GM21529 (cell line): ENCODE measurements at regions not wholly inside any gene's neighbourhood (a gene's known extent, or its start where the extent isn't known, plus 50 kb on each side); places are given as distances from the start of the nearest gene placed in this dataset.
"Not testable (repeated sequence)": the region's sequence is repeated elsewhere in the genome, so short reads cannot be mapped to it uniquely, and the experiment has no call there.

Source experiments
- ATAC-seq: cut with Tn5 transposase; IDR thresholded peaks from one replicate; pipeline ENCODE4 v1.9.1; 2021; ENCODE audit not compliant: unreplicated experiment

DNA sequence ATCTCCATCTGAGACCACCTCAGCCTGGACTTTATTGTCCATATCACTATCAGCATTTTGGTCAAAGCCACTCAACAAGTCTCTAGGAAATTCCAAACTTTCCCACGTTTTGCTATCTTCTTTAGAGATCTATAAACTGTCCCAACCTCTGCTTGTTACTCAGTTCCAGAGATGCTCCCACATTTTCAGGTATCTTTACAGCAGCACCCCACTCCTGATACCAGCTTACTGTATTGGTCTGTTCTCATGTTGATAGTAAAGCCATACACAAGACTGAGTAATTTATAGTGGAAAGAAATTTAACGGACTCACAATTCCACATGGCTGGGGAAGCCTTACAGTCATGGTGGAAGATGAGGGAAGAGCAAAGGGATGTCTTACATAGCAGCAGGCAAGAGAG lies 465.4 kb upstream of the PBX1 start:
- no peak for ATAC-seq

DNA sequence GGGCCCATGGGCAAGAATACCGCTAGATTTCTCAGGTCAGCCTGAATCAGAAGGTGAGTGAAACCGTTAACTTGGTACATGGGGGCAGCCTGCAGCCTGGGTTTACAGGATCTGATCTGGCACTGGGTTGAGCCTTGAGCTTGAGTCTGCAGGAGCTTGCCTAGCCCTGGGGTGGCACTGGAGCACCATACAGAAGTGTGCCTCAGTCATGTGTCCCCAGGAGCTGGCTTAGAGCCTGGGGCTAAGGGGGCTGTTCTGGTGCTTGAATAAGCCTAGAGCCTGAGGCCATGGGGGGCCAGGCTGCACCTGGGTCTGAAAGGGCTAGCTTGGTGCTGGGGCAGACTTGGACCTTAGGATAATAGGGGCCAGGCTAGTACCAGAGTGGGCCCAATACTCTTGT lies 457.2 kb upstream of the PBX1 start:
- ATAC-seq, result no peak

DNA sequence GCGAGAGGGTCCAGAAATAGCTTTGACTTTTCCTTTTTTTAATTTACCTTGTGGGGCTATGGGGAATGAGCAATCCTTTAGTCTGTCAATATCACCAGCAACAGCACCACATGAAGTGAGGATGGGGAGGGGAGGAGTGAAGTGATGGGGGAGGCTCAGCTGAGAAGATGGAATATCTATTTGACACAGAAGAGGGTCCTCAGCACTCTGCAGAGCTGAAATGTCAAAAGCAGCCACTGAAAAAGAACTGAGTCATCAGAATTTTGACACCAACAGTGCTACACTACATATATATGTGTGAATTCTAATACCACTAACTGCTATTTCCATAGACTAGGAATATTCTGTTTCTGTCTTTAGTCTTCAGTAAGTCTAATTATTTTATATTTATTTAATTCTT lies 427.0 kb upstream of the PBX1 start:
- no peak for ATAC-seq

DNA sequence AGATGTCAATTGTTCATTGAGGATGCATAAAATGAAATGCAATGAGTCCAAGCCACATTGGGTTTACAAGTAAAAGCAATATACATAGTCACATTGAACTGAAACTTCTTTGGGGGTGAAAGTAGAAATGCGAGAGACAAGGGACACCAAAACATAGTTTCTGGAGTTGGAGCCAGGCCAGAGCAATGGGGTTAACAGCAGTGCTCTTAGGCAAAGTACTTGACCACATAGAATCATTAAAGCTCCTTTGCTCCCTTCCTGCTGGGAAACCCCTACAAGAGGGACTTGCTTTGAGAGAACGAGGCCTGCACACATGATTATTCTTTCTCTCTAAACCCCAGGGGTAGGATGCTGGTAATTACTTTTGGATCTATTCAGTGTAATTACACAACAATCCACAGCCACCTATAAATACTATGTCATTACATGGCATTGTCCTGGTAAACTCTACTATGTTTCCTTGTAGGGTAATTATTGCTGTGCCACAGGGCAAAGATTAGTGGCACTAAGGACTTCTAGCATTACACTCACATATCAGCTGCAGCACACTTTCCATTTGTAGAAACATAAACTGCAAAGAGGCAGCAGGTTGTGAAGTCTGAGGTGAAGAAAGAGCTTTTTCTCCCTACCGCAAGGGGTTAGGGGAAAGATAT lies 421.6 kb upstream of the PBX1 start:
- no peak for ATAC-seq

DNA sequence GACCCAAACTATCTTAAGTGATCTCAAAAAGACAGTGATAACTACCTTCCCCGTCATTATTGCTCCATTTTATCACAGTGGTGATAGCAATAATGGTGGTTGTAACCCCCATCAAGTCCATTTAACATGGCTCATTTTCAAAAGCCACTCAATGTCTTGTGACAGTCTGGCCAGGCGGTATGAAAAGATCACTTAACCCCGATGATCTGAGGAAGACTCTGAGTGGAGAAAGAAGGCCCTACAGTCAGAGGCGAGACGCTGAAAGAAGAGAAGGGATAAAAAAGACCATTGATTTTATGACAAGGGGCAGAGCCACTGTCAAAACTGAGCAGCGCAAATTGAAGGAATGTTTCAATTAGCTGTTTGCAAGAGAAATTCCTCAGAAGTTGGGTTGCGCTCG lies 417.2 kb upstream of the PBX1 start:
- ATAC-seq, result no peak

DNA sequence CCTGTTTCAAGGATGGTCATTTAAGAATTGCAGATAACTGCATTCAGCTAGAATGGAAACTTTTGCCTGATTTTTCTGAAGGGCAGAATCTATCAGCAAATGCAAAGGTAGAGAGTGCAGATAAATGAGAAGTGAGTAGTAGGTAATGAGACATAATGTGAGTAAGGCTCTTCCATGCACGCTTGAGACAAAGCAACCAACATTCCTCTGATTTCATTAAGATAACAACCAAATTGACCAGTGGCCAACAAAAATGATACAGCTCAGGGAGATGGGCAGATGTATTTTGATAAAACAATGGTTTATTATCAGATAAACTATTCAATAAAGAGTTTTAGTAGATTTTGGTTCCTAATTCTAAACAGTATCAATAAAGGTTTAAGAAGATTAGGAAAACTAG lies 404.4 kb upstream of the PBX1 start:
- no peak for ATAC-seq

DNA sequence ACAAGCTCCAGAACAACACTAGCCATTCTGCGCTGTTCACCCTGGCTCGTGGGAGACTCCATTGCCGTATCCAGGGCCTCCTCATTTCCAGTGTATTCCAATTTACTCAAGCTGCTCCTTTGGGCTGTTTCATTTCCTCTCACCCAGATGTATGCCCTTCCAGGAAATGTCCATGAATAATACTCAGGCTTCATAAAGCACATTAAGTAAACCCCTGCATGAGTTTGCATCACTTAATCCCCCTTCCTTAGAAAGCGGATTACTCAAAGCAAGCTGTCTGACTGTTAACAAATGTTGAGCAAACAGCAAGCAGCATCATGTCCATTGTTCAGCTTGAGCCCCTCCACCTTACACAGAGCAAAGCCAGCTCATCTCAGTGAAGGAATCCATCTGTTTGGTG lies 403.6 kb upstream of the PBX1 start:
- ATAC-seq, result no peak

DNA sequence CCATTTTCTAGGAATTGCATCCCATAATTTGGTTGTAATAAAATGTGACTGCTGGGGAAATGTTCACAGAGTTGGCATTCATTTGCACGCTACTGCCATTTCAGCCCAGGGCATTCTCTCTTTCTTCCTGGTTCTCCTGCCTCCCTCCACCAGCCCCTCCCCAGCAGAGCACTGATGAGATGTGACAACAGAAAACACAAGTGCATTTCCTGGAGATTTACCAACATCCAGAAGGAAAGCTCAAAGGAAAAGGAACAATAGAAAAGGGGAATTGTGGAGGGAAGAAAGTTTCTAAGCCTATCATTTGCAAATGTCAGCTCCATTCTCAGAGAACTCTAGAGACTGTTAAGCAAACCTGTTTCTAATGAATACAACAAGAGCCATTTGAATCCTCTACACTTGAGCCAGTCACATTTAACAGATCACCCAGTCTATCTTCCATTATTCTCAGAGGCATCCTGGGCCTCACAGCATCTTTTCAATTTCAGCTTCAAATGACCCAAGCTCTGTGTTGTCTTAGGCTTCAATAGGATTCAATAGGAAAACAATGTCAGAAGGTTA lies 395.6 kb upstream of the PBX1 start:
- no peak for ATAC-seq

DNA sequence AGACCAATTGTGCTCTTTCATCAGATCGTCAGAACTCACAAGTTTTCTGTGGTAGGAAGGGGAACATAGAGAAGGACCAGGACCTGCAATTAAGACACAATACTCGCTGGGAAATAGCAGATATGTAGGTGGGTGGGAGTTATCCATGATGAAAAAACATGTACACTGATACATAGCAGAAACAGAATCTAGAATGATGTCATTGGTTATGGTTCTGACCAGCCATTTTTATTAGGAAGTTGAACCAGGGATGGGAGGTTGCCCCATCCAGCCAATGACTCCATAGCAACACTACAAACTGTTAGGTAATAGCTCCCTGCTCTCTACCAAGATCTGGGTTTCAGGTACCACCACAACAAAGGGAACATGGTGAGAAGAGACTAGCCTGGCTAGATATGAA lies 393.5 kb upstream of the PBX1 start:
- ATAC-seq, result no peak

DNA sequence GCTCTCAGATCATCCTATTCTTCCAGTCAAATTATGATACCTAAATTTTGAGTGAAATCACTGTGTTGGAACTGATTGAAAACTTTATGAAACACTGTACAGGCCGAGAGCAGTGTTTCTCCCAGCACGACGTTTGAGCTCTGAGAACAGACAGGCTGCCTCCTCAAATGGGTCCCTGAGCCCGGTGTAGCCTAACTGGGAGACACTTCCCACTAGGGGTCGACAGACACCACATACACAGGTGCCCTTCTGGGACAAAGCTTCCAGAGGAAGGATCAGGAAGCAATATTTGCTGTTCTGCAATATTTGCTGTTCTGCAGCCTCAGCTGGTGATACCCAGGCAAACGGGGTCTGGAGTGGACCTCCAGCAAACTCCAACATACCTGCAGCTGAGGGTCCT lies 392.5 kb upstream of the PBX1 start:
- not testable (repeated sequence) for ATAC-seq

DNA sequence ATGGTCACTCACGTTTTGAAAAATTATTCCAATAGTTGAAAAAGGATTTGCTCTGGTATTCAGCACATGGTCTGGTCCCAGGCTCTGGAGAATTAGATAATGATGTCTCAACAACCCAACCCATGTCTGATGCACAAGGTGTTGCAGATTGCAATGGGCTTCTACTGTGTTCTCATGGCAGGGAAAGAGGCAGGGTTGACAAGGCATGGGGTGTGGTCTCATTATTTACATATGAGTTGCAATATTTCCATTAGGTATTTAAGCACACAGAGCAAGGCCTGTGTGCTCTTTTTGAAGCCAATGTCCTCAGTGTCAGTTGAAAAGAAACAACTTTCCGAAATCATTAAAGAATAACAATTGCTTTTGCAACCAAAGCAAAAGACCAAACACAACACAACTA lies 381.9 kb upstream of the PBX1 start:
- ATAC-seq, result no peak

DNA sequence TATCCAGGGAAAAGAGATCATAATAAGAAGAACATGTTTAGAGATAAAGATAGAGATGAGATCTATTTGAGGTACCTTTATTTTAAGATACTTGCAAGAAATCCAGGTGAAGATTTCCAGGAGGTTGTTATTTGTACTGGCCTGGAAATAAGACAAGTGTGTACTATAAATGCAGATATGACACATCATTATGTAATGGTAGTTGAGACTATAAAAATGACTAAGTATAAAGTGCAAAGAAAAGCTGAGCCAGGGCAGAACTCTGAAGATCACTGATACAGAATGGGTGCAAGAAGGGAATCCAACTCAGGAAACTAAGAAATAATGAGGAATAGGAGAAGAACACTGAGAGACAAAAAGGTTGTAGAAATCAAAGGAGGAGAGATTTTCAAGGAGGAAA lies 378.2 kb upstream of the PBX1 start:
- ATAC-seq, result no peak

DNA sequence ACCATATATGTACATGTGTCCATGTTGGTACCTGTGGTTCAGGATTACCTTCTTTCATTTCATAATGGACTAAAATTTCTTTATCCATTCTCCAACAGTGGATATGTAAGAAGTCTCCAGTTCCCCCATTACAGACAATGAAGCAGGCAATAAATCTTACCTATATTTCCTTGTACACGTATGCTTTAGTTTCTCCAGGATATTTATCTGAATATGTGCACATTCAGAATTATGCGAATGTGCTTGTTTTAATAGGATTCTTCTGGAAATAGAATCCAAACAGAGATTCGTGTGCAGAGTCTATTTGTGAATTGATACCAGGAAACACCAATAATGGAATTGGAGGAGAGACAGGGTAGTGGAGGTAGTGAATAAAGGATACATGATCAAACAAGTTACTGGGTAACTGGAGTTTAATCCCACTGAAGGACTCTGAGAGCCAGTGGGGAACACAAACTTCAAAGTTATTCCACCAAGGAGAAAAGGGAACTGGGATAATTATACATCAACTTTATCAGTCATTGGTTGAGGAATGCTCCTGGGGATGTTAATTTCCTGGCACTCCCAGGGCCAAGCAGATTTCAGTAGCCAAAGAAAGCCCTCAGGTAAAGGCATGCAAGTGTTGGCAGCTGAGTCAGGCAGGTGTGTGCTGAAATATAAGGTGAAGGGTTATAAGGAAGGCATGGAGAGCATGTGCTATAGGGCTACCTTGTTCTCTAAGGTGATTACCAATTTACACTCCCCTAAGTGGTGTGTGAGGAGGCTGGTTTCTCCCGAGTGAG lies 374.9 kb upstream of the PBX1 start:
- no peak for ATAC-seq

DNA sequence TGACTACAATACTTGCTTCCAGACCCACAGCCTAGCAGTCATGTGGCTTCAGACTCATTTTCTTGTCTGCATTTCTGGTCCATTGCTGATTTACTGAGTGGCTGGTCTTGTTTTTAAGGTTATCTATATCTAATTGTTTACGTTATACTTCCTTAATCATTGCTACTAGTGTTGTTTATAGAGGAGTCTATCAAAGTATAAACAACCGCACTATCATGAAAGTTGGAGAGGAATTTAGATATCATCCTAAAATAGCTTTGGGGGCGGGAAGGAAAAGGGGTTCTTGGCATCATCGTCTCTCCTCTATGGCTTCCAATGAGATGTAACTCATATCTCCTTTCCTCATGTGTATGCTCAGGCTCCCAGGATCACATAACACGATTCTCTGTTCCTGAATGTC lies 372.1 kb upstream of the PBX1 start:
- no peak for ATAC-seq

DNA sequence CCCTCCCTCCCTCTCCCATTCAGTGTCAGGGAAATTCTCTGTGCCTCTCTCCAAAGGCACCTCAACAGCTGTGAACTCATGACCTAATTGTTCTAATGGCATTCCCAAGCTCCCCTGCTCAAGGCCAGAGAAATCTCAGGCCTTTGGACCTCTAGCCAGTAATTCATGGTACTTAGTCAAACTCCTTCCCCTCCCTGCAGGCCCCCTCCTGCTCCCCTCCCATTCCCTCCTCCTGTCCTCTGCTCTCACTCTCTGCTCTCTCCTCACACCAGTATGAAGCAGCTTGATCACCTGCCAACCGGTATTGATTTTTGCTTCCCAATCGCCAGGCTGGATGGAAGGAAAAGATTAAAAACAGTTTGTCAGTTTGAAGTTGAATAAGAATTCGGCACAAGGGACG lies 370.5 kb upstream of the PBX1 start:
- no peak for ATAC-seq

DNA sequence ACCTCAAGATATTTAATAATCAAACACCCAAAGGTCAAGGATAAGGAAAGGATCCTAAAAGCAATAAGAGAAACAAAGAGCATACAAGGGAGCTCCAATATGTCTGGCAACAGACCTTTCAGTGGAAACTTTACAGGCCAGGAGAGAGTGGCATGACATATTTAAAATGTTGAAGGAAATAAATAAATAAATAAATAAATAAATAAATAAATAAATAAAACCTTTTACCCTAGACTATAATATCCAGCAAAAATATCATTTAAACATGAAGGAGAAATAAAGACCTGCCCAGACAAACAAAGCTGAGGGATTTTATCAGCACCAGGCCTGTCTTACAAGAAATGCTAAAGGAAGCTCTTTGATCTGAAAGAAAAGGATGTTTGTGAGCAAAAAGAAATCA lies 367.8 kb upstream of the PBX1 start:
- no peak for ATAC-seq

DNA sequence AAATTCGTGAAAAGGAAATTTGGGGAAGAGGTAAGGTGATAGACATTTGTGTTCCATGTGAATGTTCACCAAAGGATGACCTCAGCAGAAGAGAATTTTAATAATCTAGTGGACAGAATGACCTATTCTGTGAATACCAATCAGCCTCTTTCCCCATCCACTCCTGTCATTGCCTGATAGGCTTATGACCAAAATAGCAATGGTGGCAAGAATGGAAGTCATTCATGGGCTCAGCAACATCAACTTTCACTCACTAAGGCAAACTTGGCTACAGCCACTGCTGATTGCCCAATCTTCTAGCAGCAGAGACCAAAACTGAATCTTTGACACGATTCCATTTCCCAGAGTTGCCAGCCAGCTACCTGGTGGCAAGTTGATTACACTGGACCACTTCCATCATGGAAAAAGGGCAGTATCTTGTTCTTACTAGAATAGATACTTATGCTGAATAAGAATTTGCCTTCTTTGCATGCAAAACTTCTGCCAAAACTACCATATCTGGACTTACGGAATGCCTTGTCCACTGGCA lies 348.7 kb upstream of the PBX1 start:
- no peak for ATAC-seq

DNA sequence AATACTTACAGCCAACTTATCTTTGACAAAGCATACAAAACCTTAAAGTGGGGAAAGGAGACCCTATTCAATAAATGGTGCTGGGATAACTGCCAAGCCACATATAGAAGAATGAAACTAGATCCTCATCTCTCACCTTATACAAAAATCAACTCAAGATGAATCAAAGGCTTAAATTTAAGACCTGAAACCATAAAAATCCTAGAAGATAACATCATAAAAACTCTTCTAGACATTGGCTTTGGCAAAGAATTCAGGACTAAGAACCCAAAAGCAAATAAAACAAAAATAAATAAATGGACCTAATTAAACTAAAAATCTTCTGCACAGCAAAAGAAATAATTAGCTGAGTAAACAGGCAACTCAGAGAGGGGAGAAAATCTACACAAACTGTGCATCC lies 335.6 kb upstream of the PBX1 start:
- no peak for ATAC-seq

DNA sequence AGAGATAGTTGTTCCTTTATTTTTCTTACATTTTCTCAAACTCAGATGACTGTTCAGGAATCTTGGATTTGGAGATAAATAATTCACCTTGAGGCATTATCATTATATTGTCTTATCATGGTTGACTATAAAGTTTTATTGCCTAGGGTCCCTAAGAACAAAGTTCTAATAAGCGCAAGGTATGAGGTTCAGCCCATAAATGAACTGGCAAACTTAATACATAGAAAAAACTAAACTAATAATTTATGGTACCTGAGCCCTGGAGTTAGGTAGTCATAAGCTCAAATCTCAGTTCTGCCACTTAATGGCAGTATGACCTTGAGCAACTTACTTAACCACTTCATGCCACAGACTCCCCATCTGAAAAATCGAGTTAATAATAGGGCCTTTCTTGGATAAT lies 334.0 kb upstream of the PBX1 start:
- no peak for ATAC-seq

DNA sequence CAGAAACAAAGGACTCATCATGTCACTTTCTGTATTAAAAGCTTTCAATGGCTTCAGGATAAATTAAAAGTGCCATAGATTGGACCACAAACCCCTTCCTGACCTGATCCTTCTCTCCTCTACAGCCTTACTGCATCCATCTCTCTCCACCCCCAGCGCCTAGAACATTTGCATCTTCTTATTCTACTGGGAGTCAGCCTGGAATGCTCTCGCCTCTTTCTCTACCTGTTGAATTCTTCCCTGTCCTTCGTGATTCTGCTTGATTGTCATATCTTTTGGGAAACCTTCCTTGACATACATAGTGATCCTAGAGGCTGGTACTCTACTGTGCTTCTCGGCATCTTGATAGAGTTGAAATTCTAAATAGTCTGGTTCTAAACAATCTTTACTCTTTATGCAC lies 332.0 kb upstream of the PBX1 start:
- ATAC-seq, result no peak

DNA sequence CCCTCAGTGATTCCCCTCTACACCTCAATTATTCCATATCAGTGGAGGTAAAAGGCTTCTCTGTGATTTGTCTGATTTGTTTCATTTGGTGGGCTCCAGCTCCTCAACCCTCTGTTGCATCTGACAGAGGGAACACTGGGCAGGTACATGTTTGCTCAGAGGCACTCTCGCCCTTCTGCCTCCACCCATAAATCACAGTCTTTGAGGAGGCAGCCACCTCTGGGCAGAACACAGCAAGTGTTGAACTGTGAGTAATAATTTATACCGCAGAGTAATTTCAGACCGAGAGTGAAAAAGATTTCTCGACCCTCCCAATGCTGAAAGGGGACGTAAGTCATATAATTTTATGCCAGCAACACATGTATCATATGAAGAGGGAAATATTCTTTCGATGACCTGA lies 330.1 kb upstream of the PBX1 start:
- ATAC-seq, result no peak

DNA sequence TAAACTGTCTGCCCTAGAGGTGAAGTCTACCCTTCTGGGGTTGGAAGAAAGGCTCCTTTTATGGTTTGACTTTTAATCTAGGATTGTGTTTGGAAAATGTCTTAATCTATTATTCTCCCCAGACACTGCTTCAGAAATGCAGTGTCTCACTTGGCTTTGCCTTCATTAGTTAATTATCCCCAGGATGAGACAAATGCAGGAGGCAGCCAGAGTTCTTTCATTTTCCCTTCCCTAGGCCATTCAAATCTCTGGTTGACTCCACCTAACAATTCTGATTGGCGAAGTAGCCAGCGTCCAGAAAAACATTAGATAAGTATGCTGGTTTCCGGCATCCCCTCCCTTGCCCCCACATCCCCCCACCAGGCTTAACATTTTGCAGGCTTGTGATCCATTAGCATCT lies 325.8 kb upstream of the PBX1 start:
- no peak for ATAC-seq
